HAP-1 (cell line): ENCODE measurements at regions not wholly inside any gene's neighbourhood (a gene's known extent, or its start where the extent isn't known, plus 50 kb on each side); places are given as distances from the start of the nearest gene placed in this dataset.

Experiments used
- DNase-seq, 2 experiments: peaks; one replicate each; pipeline ENCODE4 v3.0.0-alpha.2; 2016 to 2020; ENCODE audit warnings: low spot score in 2 of 2
- H3K27me3 ChIP-seq: fragments of 250-450 bp; sonication (Bioruptor Pico); 2 replicates; pipeline ENCODE4 v1.5.1; 2020; ENCODE audit warnings: low read depth, mild to moderate bottlenecking, moderate library complexity
- H3K36me3 ChIP-seq: fragments of 250-450 bp; sonication (Bioruptor Pico); replicated peaks from 2 replicates; pipeline ENCODE4 v1.5.1; 2020; ENCODE audit warnings: mild to moderate bottlenecking
- H3K4me1 ChIP-seq: fragments of 250-450 bp; sonication (Bioruptor Pico); 2 replicates; pipeline ENCODE4 v1.5.1; 2020; ENCODE audit warnings: mild to moderate bottlenecking
- H3K4me3 ChIP-seq: fragments of 250-450 bp; sonication (Bioruptor Pico); 2 replicates; pipeline ENCODE4 v1.5.1; 2020; ENCODE audit warnings: mild to moderate bottlenecking, moderate library complexity
- H3K9me3 ChIP-seq: fragments of 250-450 bp; sonication (Bioruptor Pico); 2 replicates; pipeline ENCODE4 v1.5.1; 2020; ENCODE audit warnings: mild to moderate bottlenecking, moderate library complexity
- in situ Hi-C: fragments of 300-500 bp; cut with MboI; formaldehyde crosslinking; loops from 3 replicates; pipeline ENCODE4 v1.14.3; 2020; ENCODE audit warnings: low sequenced_read_pairs, inconsistent platforms, mixed read lengths

GRCh38 chr11:104338186-104338585, 174.2 kb upstream of the PDGFD start:
- in situ Hi-C loops = no loop called here
- no peak for DNase-seq
- no peaks in the 10 kb centered on the region for H3K36me3 ChIP-seq
- H3K27me3 ChIP-seq = no peaks in the 10 kb centered on the region
- H3K9me3 ChIP-seq = no peaks in the 10 kb centered on the region
- H3K4me1 ChIP-seq = 0 out of 2 replicates have a peak, but pooled peaks cover 2% of the 10 kb centered on the region
- H3K4me3 ChIP-seq = no peak overlapping the region

DNA sequence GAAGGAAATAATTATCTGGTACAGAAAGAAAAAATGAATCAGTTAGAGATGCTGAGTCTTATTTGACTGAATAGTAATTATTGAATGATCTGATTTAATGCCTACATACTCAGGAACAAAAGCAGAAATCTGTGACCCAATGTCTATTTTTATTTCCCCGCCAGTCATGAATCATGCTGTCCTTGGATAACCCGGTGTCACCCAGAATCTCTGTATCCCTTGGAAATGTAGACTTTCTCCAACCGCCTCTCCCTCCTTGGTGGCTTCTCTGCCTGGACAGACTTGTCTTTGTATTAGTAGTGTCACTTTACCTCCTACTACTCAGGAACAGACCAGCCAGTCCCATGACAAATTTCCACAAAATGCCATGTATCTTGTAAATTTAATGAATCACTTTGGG, 173.3 kb upstream of the PDGFD start:
- H3K27me3 ChIP-seq = no peaks in the 10 kb centered on the region
- no peak overlapping the region for H3K4me3 ChIP-seq
- in situ Hi-C loops = no loop called here
- H3K36me3 ChIP-seq = no peaks in the 10 kb centered on the region
- no peaks in the 10 kb centered on the region for H3K4me1 ChIP-seq
- no peak for DNase-seq
- H3K9me3 ChIP-seq = no peaks in the 10 kb centered on the region

DNA sequence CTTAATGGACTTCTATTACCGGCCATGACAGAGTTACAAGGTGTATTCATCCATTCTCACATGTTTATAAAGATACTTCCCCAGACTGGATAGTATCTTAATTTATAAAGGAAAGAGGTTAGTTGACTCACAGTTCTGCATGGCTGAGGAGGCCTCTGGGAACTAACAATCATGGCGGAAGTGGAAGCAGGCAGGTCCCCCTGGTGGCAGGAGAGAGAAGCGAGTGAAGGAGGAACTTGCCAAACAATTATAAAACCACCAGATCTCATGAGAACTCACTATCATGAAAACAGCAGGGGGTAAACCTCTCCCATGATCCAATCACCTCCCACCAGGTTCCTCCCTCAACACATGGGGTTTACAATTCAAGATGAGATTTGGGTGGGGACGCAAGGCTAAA, 170.0 kb upstream of the PDGFD start:
- Histone ChIP-seq H3K9me3 (no peaks in the 10 kb centered on the region), H3K4me3 (no peak overlapping the region), H3K27me3 (no peaks in the 10 kb centered on the region), H3K4me1 (no peaks in the 10 kb centered on the region), H3K36me3 (no peaks in the 10 kb centered on the region)
- in situ Hi-C loops = no loop called here
- DNase-seq = peak in 1 of 2 experiments; percentile 43

DNA sequence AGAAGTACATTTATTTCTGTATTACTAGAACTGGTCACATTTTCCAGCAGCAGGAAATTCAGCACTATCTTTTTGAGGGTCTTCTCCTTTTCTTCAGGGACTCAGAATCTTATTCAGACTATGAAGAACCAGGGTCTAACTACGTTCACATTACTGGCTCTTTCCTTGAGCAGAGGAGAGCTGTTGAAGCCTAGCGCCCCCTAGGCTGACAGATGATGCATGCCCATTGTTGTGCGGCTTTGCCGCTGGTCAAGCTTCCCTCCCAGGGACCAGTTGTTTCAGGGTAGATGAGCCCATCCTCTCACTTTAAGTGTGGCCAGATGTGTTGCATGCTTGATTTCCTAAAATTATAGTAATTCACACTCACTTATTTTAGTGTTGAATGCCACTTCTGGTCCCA, 168.2 kb upstream of the PDGFD start:
- in situ Hi-C loops = no loop called here
- Histone ChIP-seq H3K4me1 (no peaks in the 10 kb centered on the region), H3K9me3 (no peaks in the 10 kb centered on the region), H3K4me3 (no peak overlapping the region), H3K27me3 (no peaks in the 10 kb centered on the region), H3K36me3 (no peaks in the 10 kb centered on the region)
- DNase-seq = peak in 1 of 2 experiments; percentile 61

- H3K36me3 ChIP-seq = no peaks in the 10 kb centered on the region
Observed at GRCh38 chr11:104329078-104329665, 165.2 kb upstream of the PDGFD start.

GRCh38 chr11:104328512-104328907, 164.6 kb upstream of the PDGFD start:
- in situ Hi-C loops = no loop called here

More at GRCh38 chr11:104329078-104329665, 165.2 kb upstream of the PDGFD start:
- Histone ChIP-seq H3K4me1 (no peaks in the 10 kb centered on the region), H3K27me3 (no peaks in the 10 kb centered on the region), H3K9me3 (no peaks in the 10 kb centered on the region), H3K4me3 (no peak overlapping the region)
- in situ Hi-C loops = no loop called here
- DNase-seq = no peak

GRCh38 chr11:104327861-104328511, 164.0 kb upstream of the PDGFD start:
- in situ Hi-C loops = no loop called here
- H3K36me3 ChIP-seq = no peaks in the 10 kb centered on the region

More at GRCh38 chr11:104328512-104328907, 164.6 kb upstream of the PDGFD start:
- Histone ChIP-seq H3K27me3 (no peaks in the 10 kb centered on the region), H3K36me3 (no peaks in the 10 kb centered on the region), H3K4me3 (no peak overlapping the region), H3K9me3 (no peaks in the 10 kb centered on the region), H3K4me1 (no peaks in the 10 kb centered on the region)
- DNase-seq = no peak

DNA sequence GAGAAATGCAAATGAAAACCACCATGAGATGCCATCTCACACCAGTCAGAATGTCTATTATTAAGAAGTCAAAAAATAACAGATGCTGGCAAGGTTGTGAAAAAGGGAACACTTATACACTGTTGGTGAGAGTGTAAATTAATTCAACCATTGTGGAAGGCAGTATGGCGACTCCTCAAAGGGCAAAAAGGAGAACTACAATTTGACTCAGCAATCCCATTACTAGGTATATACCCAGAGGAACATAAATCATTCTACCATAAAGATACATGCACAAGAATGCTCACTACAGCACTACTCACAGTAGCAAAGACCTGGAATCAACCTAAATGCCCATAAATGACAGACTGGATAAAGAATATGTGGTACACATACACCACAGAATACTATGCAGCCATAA, 161.1 kb upstream of the PDGFD start:
- in situ Hi-C loops = no loop called here
- no peak for DNase-seq
- Histone ChIP-seq H3K4me3 (no peak overlapping the region), H3K27me3 (no peaks in the 10 kb centered on the region), H3K4me1 (no peaks in the 10 kb centered on the region), H3K36me3 (no peaks in the 10 kb centered on the region), H3K9me3 (no peaks in the 10 kb centered on the region)

More at GRCh38 chr11:104327861-104328511, 164.0 kb upstream of the PDGFD start:
- H3K4me1 ChIP-seq = no peaks in the 10 kb centered on the region
- DNase-seq = no peak
- no peaks in the 10 kb centered on the region for H3K27me3 ChIP-seq
- no peaks in the 10 kb centered on the region for H3K9me3 ChIP-seq
- H3K4me3 ChIP-seq = no peak overlapping the region

DNA sequence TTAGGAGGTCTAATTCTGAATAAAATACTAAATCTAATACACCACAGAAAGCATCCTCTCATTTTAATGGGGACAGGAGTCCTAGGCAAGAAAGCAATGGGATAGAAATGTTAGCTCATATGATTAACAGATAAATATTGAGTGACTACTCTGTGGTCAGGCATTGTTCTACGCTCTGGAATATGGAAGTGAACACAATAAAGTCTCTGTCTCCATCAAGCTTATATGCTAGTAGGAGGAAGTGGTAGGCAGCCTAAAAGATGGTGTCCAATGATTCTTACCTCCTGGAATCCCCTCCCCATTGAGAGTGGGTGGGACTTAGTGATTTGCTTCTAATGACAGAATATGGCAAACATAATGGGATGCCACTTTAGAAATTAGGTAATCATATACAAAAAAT, 160.3 kb upstream of the PDGFD start:
- in situ Hi-C loops = no loop called here
- H3K36me3 ChIP-seq = no peaks in the 10 kb centered on the region

GRCh38 chr11:104323841-104324240, 159.9 kb upstream of the PDGFD start:
- no peak for DNase-seq
- Histone ChIP-seq H3K4me3 (no peak overlapping the region), H3K4me1 (no peaks in the 10 kb centered on the region), H3K27me3 (no peaks in the 10 kb centered on the region), H3K9me3 (no peaks in the 10 kb centered on the region), H3K36me3 (no peaks in the 10 kb centered on the region)
- in situ Hi-C loops = no loop called here

More for the DNA sequence above, 160.3 kb upstream of the PDGFD start:
- Histone ChIP-seq H3K4me1 (no peaks in the 10 kb centered on the region), H3K27me3 (no peaks in the 10 kb centered on the region), H3K9me3 (no peaks in the 10 kb centered on the region), H3K4me3 (no peak overlapping the region)
- DNase-seq = no peak

DNA sequence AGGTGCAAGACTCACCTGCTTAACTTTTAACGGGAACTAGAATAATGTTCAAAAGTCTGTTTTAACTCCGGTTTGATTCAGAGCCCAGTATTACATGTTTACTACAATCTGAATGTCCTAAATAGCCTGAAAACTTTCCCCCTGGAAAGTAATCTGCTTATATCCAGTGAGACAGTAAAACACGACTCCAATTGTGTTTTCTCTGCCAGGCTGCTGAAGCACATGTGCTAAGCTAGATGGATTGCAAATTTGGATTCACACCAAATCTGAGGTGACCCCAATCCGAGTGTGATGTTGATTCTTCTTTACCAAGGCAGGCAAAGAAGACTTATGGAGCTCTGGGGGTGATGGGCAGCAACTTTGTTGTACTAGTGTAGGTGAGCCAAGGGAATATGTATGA, 158.7 kb upstream of the PDGFD start:
- Histone ChIP-seq H3K36me3 (no peaks in the 10 kb centered on the region), H3K9me3 (no peaks in the 10 kb centered on the region), H3K27me3 (no peaks in the 10 kb centered on the region), H3K4me3 (no peak overlapping the region), H3K4me1 (no peaks in the 10 kb centered on the region)
- in situ Hi-C loops = no loop called here
- DNase-seq = no peak

DNA sequence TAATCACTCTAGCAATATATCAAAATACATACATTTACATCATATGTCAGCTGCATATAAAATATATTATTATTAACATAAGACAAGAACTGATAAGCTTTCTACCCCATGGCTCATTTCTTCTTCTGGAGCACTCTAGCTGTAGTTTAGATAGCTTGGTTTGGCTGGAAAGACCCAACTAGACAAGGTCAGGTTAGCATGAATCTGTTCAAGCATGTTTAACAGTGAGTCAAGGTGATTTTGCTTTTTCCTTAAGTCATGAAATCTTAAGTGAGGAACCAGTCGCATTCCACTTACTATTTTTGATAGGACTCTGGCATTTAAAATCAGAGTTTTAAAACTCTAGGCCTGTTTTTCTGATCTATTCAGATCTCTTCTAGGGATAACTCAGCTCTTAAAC, 157.0 kb upstream of the PDGFD start:
- in situ Hi-C loops = no loop called here
- Histone ChIP-seq H3K4me3 (no peak overlapping the region), H3K9me3 (no peaks in the 10 kb centered on the region), H3K27me3 (no peaks in the 10 kb centered on the region), H3K4me1 (no peaks in the 10 kb centered on the region), H3K36me3 (no peaks in the 10 kb centered on the region)
- no peak for DNase-seq

- H3K9me3 ChIP-seq = no peaks in the 10 kb centered on the region
- H3K36me3 ChIP-seq = no peaks in the 10 kb centered on the region
- no peak for DNase-seq
- H3K4me1 ChIP-seq = no peaks in the 10 kb centered on the region
- H3K27me3 ChIP-seq = no peaks in the 10 kb centered on the region
- in situ Hi-C loops = no loop called here
- H3K4me3 ChIP-seq = no peak overlapping the region
Observed at GRCh38 chr11:104320097-104320496, 156.2 kb upstream of the PDGFD start.

GRCh38 chr11:104319396-104319795, 155.4 kb upstream of the PDGFD start:
- Histone ChIP-seq H3K27me3 (no peaks in the 10 kb centered on the region), H3K4me1 (no peaks in the 10 kb centered on the region), H3K36me3 (no peaks in the 10 kb centered on the region), H3K9me3 (no peaks in the 10 kb centered on the region), H3K4me3 (no peak overlapping the region)
- DNase-seq = no peak
- in situ Hi-C loops = no loop called here
